ENCODE measurements at regions not wholly inside any gene's neighbourhood (a gene's known extent, or its start where the extent isn't known, plus 50 kb on each side); places are given as distances from the start of the nearest gene placed in this dataset.

DNA sequence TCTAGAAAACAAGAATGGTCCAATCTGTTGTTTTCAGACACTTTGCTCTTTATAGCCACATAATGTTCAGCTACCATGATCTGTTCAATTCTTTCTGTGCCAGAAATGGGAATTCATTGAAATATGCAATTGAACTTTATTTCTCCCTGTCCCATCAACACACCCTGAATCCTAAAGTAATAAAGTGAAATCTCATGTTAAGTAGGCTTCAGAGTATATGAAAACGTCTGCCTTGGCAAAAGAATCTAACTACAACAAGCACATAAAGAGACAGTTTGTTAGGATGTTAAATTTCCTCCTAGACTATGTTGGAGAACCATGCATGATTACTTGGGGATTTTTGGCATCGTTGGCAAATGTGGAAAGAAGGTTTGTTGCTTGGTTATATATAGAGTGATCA, 722.7 kb downstream of the XPNPEP1 start:
- TF ChIP-seq CTCF (IDR thresholded peaks at IDR 0.05) (no peak), PREB (CRISPR knock-in tag; IDR thresholded peaks at IDR 0.05; ENCODE audit: borderline replicate concordance) (no peak), FOXK1 (CRISPR knock-in tag; IDR thresholded peaks at IDR 0.05) (no peak), ZNF281 (CRISPR knock-in tag; IDR thresholded peaks at IDR 0.05) (no peak), ATF2 (CRISPR knock-in tag; IDR thresholded peaks at IDR 0.05; ENCODE audit: borderline replicate concordance, low read depth) (no peak)

All from WTC11 (cell line).